ENCODE measurements at regions not wholly inside any gene's neighbourhood (a gene's known extent, or its start where the extent isn't known, plus 50 kb on each side); places are given as distances from the start of the nearest gene placed in this dataset.

GRCh38 chr5:20575571-20575970 lies 587.6 kb upstream of the CDH18 start:
- ChIA-PET CTCF (no interaction called here), POLR2A (no interaction called here)
- no peak for TF ChIP-seq CTCF (IDR thresholded peaks at IDR 0.05; ENCODE audit: insufficient read depth, low read length, missing control alignments)
- no peak overlapping the region for H3K4me3 ChIP-seq (ENCODE audit: low read depth, low read length)
- no peak for DNase-seq (ENCODE audit: low read depth, low spot score)

GRCh38 chr5:20574576-20574975 lies 586.6 kb upstream of the CDH18 start:
- DNase-seq (ENCODE audit: low read depth, low spot score): no peak
- POLR2A ChIA-PET: no interaction called here
- TF ChIP-seq CTCF (IDR thresholded peaks at IDR 0.05; ENCODE audit: insufficient read depth, low read length, missing control alignments): no peak
- H3K4me3 ChIP-seq (ENCODE audit: low read depth, low read length): no peak overlapping the region
- CTCF ChIA-PET: no interaction called here

- POLR2A ChIA-PET: no interaction called here
- no peak for TF ChIP-seq CTCF (IDR thresholded peaks at IDR 0.05; ENCODE audit: insufficient read depth, low read length, missing control alignments)
- CTCF ChIA-PET: no interaction called here
- no peak for DNase-seq (ENCODE audit: low read depth, low spot score)
- no peak overlapping the region for H3K4me3 ChIP-seq (ENCODE audit: low read depth, low read length)
Measured at GRCh38 chr5:20572614-20573013, 584.6 kb upstream of the CDH18 start.

- POLR2A ChIA-PET: no interaction called here
- CTCF ChIA-PET: no interaction called here
- no peak for TF ChIP-seq CTCF (IDR thresholded peaks at IDR 0.05; ENCODE audit: insufficient read depth, low read length, missing control alignments)
- no peak for DNase-seq (ENCODE audit: low read depth, low spot score)
- no peak overlapping the region for H3K4me3 ChIP-seq (ENCODE audit: low read depth, low read length)
Measured at GRCh38 chr5:20570486-20570885, 582.5 kb upstream of the CDH18 start.

- ChIA-PET CTCF (no interaction called here), POLR2A (no interaction called here)
- no peak for DNase-seq (ENCODE audit: low read depth, low spot score)
- no peak overlapping the region for H3K4me3 ChIP-seq (ENCODE audit: low read depth, low read length)
- TF ChIP-seq CTCF (IDR thresholded peaks at IDR 0.05; ENCODE audit: insufficient read depth, low read length, missing control alignments): no peak
Measured at GRCh38 chr5:20562544-20562943, 574.5 kb upstream of the CDH18 start.

GRCh38 chr5:20559845-20560244 lies 571.8 kb upstream of the CDH18 start:
- CTCF ChIA-PET: no interaction called here
- TF ChIP-seq CTCF (IDR thresholded peaks at IDR 0.05; ENCODE audit: insufficient read depth, low read length, missing control alignments): no peak
- no peak overlapping the region for H3K4me3 ChIP-seq (ENCODE audit: low read depth, low read length)
- POLR2A ChIA-PET: no interaction called here
- DNase-seq (ENCODE audit: low read depth, low spot score): no peak

All from AG04449 (cell line).